ENCODE measurements at regions not wholly inside any gene's neighbourhood (a gene's known extent, or its start where the extent isn't known, plus 50 kb on each side); places are given as distances from the start of the nearest gene placed in this dataset.

DNA sequence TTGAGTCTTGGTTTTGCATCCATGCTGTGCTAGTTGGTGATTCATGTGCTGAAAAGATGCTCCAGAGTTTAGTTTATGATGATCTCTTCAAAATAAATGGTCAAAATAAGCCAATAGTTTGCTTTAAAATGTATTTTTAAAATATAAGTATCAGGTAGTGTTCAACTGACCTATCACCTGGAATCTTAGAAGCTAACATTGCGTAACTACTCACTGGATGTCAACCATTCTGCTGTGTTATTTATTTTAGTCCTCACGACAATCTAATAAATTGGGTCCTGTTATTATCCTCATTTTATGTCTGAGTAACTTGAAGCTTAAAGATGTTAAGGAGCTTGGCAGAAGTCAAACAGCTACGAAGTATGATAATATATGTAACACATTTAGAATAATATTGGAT, 563.7 kb upstream of the MDFIC2 start:
- no peak overlapping the region for H3K4me3 ChIP-seq (ENCODE audit: control insufficient read depth, low read depth, low read length)
- no peak for DNase-seq (ENCODE audit: low read depth)
- TF ChIP-seq, protein P1, sequence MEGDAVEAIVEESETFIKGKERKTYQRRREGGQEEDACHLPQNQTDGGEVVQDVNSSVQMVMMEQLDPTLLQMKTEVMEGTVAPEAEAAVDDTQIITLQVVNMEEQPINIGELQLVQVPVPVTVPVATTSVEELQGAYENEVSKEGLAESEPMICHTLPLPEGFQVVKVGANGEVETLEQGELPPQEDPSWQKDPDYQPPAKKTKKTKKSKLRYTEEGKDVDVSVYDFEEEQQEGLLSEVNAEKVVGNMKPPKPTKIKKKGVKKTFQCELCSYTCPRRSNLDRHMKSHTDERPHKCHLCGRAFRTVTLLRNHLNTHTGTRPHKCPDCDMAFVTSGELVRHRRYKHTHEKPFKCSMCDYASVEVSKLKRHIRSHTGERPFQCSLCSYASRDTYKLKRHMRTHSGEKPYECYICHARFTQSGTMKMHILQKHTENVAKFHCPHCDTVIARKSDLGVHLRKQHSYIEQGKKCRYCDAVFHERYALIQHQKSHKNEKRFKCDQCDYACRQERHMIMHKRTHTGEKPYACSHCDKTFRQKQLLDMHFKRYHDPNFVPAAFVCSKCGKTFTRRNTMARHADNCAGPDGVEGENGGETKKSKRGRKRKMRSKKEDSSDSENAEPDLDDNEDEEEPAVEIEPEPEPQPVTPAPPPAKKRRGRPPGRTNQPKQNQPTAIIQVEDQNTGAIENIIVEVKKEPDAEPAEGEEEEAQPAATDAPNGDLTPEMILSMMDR (conservative IDR thresholded peaks at IDR 0.05; ENCODE audit: control insufficient read depth, insufficient read depth, low read depth, low read length): no peak

DNA sequence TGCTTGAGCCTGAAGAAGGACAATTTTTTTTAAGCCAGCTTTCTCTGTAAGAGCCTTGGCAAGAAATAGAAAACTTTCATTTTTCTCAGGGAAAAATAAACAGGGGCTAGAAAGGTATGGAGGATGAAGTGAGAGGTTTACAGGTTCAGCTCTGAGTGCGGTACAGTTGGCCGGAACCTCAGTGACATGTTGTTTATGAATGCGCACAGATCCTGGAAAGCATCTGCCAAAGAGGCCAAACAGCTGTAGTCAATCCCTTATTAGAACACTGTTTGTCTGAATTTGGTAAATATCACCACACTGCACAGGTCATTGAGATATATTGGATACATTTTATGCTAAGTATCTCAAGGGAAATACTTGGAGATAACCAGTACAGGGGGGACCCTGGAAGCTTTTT, 561.8 kb upstream of the MDFIC2 start:
- no peak overlapping the region for H3K4me3 ChIP-seq (ENCODE audit: control insufficient read depth, low read depth, low read length)
- DNase-seq (ENCODE audit: low read depth): no peak
- TF ChIP-seq, protein P1 (conservative IDR thresholded peaks at IDR 0.05; ENCODE audit: control insufficient read depth, insufficient read depth, low read depth, low read length): no peak

- TF ChIP-seq, protein P1 (conservative IDR thresholded peaks at IDR 0.05; ENCODE audit: control insufficient read depth, insufficient read depth, low read depth, low read length): no peak
- no peak for DNase-seq (ENCODE audit: low read depth)
Observed at GRCh38 chr3:70873686-70874085, 561.2 kb upstream of the MDFIC2 start.

GRCh38 chr3:70871909-70872656, 559.6 kb upstream of the MDFIC2 start:
- TF ChIP-seq, protein P1 (conservative IDR thresholded peaks at IDR 0.05; ENCODE audit: control insufficient read depth, insufficient read depth, low read depth, low read length): no peak

More at GRCh38 chr3:70873686-70874085, 561.2 kb upstream of the MDFIC2 start:
- no peak overlapping the region for H3K4me3 ChIP-seq (ENCODE audit: control insufficient read depth, low read depth, low read length)

DNA sequence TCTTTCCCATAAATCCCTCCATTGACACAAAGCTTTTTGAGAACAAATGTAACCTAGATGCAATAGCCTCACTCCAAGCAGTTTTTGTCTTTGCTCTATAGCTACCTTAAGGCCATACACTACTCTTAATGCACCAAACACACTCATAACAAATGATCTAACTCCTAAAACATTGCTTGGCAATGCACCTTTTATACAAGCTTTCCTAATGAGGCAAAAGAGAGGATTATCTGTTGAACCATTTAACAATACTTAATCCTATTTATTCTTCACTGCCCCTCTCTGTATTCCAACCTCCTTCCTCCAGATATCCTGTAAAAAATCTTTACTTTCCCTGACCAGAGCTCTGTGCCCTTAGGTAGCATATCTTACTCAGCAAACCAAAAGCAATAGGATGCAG, 558.1 kb upstream of the MDFIC2 start:
- H3K4me3 ChIP-seq (ENCODE audit: control insufficient read depth, low read depth, low read length): no peak overlapping the region

More at GRCh38 chr3:70871909-70872656, 559.6 kb upstream of the MDFIC2 start:
- DNase-seq (ENCODE audit: low read depth): peak; percentile 98
- H3K4me3 ChIP-seq (ENCODE audit: control insufficient read depth, low read depth, low read length): no peak overlapping the region

DNA sequence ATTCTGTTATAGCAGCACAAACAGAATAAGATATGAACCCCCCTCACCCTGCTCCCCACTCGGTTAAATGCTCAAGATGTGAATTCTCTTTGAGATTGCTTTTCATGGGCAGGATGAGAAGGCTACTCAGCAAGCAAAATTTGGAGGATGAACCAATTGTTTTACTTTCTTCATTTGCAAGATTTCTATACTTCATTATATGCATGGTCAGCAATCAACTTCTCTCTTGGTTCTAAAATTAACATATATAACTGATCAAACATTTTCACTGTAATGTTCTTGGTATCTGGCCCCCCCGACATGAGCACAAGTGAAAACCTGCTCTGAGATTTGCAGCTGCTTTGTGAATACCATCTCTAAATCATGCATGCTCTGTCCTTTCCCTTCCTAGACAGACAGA, 556.1 kb upstream of the MDFIC2 start:
- no peak overlapping the region for H3K4me3 ChIP-seq (ENCODE audit: control insufficient read depth, low read depth, low read length)
- DNase-seq (ENCODE audit: low read depth): no peak
- TF ChIP-seq, protein P1 (conservative IDR thresholded peaks at IDR 0.05; ENCODE audit: control insufficient read depth, insufficient read depth, low read depth, low read length): no peak

More for the DNA sequence above, 558.1 kb upstream of the MDFIC2 start:
- no peak for DNase-seq (ENCODE audit: low read depth)
- TF ChIP-seq, protein P1 (conservative IDR thresholded peaks at IDR 0.05; ENCODE audit: control insufficient read depth, insufficient read depth, low read depth, low read length): no peak

Measured in fibroblast of mammary gland (primary cell).